HG03095 (cell line): ENCODE measurements at regions not wholly inside any gene's neighbourhood (a gene's known extent, or its start where the extent isn't known, plus 50 kb on each side); places are given as distances from the start of the nearest gene placed in this dataset.
"Not testable (repeated sequence)": the region's sequence is repeated elsewhere in the genome, so short reads cannot be mapped to it uniquely, and the experiment has no call there.

ENCODE experiments used
- ATAC-seq: cut with Tn5 transposase; IDR thresholded peaks from one replicate; pipeline ENCODE4 v1.9.1; 2021; ENCODE audit warnings: moderate library complexity; ENCODE audit not compliant: unreplicated experiment

DNA sequence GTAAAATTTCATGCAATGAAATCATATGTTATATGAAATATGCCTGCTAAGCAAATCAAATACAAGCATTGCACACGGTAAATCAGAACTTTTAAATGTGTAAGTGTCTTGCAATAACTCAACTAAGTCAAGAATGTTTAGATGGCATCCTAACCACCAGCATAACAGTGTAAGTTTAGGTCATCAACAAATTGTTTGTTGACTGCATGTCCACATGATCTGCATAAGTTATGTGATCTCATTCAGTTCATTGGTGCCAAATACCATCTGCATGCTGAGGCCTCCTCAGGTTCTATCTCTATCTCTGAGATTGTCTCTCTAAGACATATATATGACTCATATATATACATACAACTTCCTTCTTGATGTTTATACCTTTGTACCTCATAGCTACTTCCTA is 159.6 kb upstream of the STK32A start:
- no peak for ATAC-seq

DNA sequence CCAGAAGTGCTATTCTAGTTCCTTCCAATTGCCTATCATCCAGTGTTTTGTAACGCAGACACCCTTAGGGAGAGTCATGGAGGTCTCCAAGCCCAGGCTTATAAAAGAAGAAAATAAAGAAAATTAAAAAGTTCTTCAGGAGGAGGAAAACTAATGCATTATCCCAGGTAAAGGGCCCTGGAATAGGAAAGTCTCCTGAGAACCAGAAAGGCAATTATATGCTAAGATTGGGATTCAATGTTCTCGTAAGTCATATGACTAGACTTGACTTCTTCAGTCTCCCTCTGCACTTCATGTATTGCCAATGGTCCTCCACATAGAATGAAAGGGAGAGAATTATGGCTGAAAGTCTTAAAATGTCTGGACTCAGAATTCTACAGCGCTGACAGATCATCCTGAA is 154.4 kb upstream of the STK32A start:
- ATAC-seq, result no peak

DNA sequence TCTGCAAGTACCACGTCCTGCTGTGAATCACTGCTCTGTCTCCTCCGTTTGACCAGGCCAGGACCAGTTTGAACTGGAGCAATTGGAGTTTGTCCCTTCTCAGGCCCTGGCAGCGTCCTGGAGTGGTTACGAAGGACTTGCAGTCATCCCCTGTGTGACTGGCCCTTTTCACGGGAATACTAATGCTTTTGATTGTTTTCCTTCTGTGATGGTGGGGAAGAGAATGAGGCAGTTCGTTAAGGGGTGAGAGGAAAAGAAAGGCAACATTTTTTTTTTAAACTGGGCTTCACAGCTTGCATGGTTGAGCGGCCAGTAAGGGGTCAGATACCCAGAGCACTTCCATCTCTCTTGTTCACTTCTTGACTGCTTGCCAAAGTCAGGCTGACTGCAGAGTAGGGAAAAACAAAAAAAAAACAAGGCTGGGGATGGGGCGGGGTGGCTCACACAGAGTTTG is 153.5 kb upstream of the STK32A start:
- no peak for ATAC-seq

DNA sequence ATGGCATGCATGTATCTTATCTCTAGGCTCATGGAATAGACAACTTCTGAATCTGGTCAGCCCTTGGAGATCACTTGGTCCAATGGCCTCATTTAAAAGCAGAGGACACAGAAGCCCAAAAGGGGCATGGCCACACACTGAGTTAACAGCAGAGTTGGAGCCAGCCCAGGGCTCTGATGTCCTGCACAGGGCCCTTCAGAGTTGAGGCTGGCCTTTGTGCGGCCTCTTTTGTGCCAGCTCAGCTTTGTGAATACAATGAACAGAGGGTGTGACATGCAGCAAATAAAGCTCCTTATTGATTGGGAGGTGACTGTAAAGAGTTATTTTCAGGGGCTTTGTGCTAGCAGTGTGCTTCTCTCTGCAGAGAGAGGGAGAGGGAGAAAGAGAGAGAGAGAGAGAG is 150.1 kb upstream of the STK32A start:
- ATAC-seq, result no peak

DNA sequence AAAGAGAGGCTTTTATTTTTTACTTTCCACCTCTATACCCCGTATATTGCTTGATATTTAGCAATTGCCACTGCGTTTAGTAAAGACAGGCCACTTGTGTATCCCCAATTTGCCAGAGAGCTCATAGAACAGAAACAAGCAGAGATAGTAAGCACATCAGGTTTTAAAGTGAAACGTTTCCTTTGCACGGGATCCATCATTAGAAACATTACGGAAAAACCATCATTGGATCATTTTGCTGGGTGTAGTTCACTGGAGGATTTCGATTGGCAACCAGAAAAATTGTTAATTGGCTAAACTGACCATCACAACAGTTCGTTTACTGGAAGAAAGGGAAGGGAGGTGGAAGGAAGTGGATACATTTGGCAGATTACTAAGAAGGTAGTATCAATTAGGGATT is 149.4 kb upstream of the STK32A start:
- ATAC-seq, result no peak

DNA sequence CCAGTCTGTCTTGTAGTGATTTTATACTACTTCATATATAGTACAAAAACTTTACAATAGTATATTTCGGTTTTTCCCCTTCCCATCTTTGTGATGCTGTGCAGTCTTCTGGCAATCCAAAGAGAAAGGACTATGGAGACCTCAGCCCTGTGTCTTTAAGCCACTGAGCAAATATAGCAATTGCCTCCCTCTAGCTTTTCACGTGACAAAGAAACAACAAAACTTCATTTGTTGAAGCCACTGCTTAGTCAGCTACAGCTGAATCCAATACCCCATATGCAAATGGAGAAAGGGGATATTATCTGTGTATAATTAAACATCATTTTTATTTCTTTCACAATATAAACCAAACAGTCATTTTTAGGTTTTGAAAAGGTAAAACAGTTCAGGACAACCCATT is 142.8 kb upstream of the STK32A start:
- ATAC-seq, result no peak

DNA sequence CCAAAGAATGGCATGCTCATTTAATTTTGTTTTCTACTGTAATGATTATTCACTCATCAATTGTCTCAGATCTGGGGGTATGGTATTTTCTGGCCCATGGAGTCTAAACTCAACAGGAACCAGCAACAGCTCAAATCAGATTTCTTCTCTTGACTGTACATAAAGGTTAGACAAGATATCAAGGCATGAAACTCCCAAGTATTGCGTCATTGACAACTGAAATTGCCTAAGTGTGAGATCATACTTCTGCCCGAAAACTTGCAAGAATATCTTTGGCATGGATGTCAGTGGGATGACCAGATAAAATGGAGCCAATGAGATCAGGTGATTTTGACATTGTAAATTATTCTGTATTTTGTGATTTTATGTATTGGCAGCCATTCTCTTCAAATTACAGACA is 141.7 kb upstream of the STK32A start:
- ATAC-seq, result no peak

DNA sequence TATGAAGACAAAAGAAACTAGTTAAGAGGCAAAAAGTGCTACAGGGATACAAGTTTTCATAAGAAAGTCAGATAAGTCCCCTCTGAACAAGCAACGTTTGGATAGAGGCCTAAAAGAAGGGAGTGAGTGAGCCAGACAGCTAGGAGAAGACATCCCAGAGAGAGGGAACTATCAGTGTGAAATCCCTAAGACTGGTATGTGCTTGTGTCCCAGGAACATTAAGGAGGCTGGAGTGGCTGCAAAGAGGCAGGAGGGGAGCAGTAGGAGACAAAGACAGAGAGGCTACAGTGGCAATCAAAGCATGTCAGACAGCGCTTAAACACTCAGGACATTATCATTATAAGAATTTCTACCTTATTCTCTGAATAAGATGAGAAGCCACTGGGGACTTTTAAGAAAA is 139.1 kb upstream of the STK32A start:
- no peak for ATAC-seq

DNA sequence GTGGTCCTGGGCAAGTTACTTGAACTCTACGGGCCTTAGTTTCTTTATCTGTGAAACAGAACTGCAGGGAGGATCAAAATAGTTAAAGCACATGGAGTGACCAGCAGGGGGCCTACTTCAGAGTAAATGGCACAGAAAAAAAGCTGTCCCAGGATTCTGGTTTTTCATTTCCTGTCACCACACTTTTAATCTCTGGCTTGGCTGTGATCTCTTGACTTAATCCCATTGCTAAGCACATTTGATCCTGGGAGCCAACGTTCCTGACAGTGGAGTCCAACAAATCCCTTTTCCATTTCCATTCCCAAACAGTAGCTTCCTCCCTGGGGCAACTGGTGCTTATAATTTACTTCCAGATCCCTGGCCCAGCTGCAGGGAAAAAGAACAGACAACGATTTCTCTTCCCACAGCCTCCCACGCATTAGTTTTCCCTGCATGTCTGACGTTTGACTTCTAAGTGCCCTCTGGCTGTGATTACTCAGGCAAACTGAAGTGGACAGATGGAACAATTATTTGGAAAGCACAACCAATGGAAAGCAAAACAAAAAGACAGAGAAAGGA is 136.5 kb upstream of the STK32A start:
- no peak for ATAC-seq

DNA sequence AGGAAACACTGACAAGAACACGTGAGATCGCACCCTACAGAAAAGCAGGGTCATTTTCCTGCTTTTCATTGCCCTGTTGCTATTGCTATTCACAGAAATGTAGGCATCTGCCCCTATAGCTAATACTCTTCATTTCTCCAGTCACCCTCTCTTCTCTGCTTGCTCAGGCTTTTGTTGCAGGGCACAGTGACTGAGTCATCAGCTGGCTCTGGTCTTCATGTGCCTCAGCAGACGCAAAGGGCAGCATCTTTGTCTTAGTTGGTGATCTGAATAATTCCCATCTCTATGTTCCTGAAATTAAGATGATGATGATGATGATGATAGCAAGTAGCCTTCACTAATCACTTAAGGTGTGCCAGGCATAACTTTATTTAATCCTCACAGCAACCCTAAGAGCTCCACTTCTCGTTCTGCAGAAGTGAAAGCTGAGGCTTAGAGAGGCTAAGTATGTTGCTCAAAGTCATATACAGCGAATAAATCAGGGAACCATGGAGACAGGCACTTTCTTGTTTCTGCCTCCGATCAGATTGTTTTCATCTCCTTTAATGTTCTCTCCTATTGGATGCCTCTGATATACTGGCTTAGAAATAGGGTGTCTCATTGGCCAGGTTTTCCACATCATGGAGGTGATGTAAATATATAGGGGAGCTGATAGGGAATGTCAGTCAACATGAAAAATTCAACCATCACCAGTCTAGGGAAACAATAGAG is 133.0 kb upstream of the STK32A start:
- ATAC-seq, result no peak

DNA sequence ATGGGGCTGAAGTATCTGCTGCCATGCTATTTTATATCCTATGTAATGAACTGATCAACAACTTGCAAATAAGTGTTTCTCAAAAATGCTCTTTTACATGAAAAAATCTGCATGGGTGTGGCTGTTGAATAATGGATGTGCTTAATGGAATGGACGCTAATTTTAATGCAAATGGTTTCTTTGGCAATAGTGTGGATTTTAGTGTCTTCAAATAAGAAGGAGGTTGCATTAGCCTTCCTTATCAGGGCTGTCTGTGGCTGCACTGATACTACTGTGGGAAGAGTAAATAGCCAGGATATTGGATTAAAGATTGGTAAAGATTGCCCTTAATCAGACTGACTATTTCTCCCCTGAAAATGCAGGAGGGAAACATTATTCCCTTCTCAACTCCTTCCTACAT is 121.9 kb upstream of the STK32A start:
- ATAC-seq, result no peak

DNA sequence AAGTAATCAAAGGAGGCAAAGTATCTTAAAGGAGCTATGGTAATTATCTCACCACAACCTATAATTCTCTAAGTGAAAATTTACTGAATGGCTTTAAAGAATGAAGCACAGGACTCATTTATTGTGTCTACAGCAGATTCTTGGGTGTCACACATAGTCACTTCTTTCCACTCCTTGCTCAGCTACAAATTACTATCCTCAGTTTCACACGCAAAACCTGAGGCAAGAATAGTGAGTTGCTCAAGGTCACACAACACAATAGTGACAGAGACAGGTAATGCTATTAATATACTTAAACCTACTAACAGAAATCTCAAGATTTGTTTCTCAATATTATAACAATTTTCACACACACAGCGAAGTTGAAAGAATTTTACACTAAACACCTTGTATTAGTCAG is 120.9 kb upstream of the STK32A start:
- ATAC-seq, result no peak

DNA sequence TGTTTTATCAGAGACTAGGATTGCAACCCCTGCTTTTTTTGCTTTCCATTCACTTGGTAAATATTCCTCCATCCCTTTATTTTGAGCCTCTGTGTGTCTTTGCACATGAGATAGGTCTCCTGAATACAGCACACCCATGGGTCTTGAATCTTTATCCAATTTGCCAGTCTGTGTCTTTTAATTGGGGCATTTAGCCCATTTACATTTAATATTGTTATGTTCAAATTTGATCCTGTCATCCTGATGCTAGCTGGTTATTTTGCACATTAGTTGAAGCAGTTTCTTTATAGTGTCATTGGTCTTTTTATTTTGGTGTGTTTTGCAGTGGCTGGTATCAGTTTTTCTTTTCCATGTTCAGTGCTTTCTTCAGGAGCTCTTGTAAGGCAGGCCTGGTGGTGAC is 95.1 kb upstream of the STK32A start:
- not testable (repeated sequence) for ATAC-seq

DNA sequence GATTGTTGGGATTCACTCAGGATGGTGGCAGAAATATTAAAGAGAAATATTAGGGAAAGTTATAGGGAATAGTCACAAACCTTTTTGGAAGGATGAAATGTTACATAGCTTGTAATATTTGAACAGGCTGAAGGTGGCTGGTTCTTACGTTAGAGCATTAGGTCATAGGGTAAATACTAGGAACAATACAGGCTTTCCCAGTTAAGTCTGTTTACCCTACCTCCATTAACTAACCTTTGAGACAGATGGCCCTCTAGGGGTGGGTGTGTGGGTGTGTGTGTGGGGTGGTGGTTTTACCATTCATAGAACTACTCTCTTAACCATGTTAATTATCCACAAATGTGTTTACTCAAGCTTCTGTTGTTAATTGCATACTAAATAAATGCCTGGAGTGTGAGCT is 94.3 kb upstream of the STK32A start:
- no peak for ATAC-seq

DNA sequence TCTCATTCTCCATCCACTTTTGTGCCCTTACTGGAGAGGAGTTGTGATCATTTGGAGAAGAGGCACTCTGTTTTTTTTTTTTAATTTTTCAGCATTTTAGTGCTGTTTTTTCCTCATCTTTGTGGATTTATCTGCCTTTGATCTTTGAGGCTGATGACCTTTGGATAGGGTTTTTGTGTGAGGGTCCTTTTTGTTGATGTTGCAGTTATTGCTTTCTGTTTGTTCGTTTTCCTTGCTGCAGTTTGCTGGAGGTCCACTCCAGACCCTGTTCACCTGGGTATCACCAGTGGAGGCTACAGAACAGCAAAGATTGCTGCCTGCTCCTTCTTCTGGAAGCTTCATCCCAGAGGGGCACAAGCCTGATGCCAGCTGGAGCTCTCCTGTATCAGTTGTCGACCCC is 93.2 kb upstream of the STK32A start:
- ATAC-seq, result not testable (repeated sequence)

DNA sequence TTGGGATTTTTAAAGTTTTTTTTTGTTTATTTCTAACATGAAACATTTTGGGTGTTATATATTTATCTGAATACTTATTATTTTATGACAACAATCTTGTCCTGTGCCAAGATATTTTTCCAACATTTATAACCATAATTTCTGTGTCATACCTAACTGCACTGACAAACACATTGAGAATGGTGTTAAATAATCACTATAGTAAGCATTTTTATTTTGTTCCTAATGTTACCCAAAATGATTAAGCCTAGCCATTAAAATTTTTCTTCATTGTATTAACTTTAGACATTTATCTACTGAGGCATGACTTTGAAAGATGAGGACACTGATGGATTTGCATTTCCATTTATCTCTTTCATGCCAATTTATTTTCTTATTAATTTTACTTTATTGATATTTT is 91.6 kb upstream of the STK32A start:
- ATAC-seq, result no peak

DNA sequence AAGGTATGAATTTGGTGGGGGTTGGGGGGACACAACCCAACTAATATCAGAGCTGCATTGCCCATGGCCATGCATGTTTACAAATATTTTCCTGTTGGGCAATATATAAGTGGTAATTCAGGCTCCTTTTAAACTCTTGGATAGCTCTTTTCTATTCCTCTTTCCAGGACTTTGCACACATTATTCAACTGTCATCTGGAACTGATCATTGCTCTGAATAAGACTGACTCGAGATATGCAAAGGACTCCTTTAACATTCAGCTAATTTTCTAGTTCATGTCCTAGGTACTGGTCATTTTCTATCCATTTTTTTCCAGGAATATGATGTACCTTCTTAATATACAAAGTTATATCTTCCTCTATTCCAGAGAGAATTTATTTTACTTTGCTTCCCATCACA is 89.5 kb upstream of the STK32A start:
- ATAC-seq, result no peak

DNA sequence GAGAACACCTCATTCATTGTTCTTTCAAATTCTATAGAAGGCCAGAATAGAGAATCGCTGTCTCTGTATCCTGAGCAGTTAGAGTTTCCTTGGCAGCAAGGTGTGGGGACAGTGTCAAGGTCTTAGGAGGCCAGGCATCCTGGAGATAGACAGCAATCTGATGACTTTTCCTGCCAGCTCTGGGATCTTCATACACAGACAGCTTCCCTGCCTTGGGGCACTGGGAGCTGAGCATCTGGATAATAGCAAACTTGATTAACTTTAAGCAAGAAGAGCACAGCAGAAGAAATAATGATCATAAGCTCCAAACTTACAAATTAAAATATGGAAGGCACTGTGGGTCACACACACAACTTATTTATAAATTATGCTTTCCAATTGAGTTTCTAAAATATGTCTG is 86.1 kb upstream of the STK32A start:
- no peak for ATAC-seq

DNA sequence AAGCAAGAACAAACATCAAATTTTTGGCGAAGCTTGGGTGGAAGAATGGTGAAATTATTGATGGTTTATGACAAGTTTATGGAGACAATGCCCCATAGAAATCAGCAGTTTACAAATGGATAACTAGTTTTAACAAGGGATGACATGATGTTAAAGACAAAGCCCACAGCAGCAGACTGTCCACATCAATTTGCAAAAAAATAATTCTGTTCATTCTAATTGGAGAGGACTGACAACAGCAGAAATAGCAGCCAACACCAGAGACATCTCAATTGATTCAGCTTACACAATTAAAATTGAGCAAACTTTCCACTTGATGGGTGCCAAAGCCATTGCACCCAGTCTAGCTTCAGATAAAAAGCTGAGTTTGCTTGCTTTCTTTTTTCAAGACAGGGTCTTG is 82.7 kb upstream of the STK32A start:
- ATAC-seq, result no peak

DNA sequence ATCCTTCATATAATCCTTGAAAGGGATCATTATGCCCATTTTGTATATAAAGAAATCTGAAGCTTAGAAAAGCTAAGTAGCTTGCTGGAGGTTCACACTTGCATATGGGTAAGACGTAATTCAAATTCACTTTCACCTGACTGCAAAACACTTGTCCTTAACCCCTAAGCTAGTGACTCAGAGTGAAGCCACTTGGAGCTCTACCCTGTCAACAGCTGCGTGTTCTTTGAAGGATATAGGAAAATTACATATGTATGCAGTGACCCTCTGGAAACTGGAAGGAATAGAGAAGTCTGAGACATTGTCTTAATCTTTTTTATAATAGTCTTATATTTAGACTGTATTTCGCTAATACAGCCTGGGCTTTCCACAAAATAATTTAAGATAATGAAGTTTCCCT is 80.0 kb upstream of the STK32A start:
- ATAC-seq, result no peak

DNA sequence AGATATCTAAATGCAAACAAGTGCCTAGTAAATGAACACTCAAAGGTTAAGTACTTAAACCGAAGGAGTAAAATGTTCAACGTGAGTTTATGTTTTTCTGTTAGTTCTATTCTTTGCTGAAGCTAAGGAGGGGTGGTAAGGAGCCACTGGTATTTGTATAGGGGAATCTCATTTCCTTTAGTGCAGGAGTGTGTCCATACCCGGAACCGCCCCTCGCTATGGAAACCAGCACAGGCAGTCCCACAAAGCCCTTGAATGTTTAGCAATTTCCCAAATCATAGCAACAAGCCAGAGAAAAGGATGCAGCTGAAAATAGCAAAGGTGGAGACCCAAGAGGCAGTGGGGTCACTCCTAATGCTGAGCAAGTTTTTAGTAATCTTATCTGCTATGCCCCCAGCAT is 78.8 kb upstream of the STK32A start:
- no peak for ATAC-seq

DNA sequence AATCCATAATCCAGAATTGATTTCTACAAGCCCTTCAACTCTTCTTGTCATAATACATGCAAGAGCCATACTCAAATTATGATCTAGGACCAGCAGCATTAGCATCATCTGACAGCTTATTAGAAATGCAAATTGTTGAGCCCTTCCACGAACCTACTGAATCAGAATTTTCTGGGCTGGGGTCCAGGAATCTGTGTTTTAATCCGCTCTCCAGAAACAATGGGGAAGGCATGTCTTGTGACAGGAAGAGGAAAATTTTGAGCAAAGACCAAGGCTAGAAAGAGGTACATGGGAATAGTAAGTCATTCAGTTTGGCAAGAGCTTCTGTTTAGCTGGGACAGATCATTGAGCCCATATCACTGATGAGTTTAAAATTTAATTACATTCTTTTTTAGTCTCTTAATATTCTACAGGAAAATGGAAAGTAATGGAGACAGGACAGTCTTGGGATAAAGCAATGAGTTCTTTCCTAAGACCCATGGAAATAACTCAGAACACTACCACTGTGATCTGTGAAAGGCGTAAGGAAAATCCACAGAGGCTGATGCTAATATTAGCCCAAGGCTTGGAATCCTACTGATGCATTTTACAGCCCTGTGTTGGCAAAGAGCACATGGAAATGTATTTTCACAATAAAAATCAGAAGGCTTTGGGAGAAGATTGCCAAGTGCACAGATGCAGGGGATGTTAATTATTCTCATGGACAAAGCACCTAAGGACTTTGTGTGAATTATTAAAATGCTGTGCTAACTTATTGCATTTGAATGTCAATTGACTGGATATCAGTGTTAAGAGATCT is 73.7 kb upstream of the STK32A start:
- no peak for ATAC-seq
